HepG2 (cell line): ENCODE measurements at regions not wholly inside any gene's neighbourhood (a gene's known extent, or its start where the extent isn't known, plus 50 kb on each side); places are given as distances from the start of the nearest gene placed in this dataset.

Source experiments
- ATAC-seq: fragments of 200-7000 bp; cut with Tn5 transposase; 3 replicates; pipeline ENCODE4 v1.9.1; 2020; ENCODE audit warnings: mild to moderate bottlenecking, moderate library complexity
- BruUV-seq: library from RNA; stranded (reverse); fragments of 400-500 nt; replicated peaks from 2 replicates; lab custom pipeline; 2021; lab: Mats Ljungman, UMichigan
- CTCF ChIA-PET: fragments of 300-600 bp; formaldehyde crosslinking; extraction: SDS; loops from one replicate; lab custom pipeline; 2021; ENCODE audit warnings: low total read pairs, inconsistent platforms, low intra/inter-chr PET ratio; lab: Yijun Ruan, JAX
- POLR2A ChIA-PET: fragments of 350-600 bp; sonication (Branson Sonifier 250); formaldehyde crosslinking; loops from one replicate; lab custom pipeline; 2020; ENCODE audit warnings: antibody characterized with exemption, inconsistent platforms; lab: Yijun Ruan, JAX
- DNase-seq: peaks from one replicate; pipeline ENCODE4 v3.0.0-alpha.2; 2015; ENCODE audit warnings: low spot score
- FAIRE-seq: peaks from 3 replicates; lab custom pipeline; 2011; peaks lifted over from hg19 to GRCh38; lab: Jason Lieb, UNC
- H2AFZ ChIP-seq: one replicate; pipeline ENCODE4 v1.6.1; 2011; ENCODE audit warnings: low read length, inconsistent platforms
- H3K27ac ChIP-seq: fragments of 300-600 bp; 3 replicates; pipeline ENCODE4 v1.8.0; 2011; ENCODE audit warnings: mixed run types, mild to moderate bottlenecking, mixed read lengths, low read length, inconsistent platforms; ENCODE audit not compliant: insufficient read depth; ENCODE audit errors: extremely low read length
- H3K27me3 ChIP-seq, 2 experiments: fragments of 200-600 bp in 1 of 2; 2 replicates in 1 of 2; 3 replicates in 1 of 2; pipeline versions ENCODE4 v1.6.0 to v1.8.0; 2011; ENCODE audit warnings: low read length in 2 of 2, mild to moderate bottlenecking in 2 of 2, moderate library complexity in 2 of 2, inconsistent platforms in 1 of 2; ENCODE audit not compliant: insufficient read depth in 2 of 2, control insufficient read depth in 1 of 2
- H3K36me3 ChIP-seq, 2 experiments: fragments of 200-600 bp in 1 of 2; replicated peaks in 1 of 2; 2 replicates in 1 of 2; 3 replicates in 1 of 2; pipeline versions ENCODE4 v1.5.1 to v1.8.0; 2011; ENCODE audit warnings: low read length in 2 of 2, inconsistent platforms in 1 of 2; ENCODE audit not compliant: insufficient read depth in 2 of 2, control insufficient read depth in 1 of 2
- H3K4me1 ChIP-seq: 2 replicates; pipeline ENCODE4 v1.5.1; 2012; ENCODE audit warnings: low read length, inconsistent platforms; ENCODE audit not compliant: insufficient read depth
- H3K4me2 ChIP-seq: 2 replicates; pipeline ENCODE4 v1.6.0; 2011; ENCODE audit warnings: low read depth, low read length, inconsistent platforms
- H3K4me3 ChIP-seq, 3 experiments: fragments of 200-600 bp in 1 of 3; sonication (generic), shearing (Covaris generic) in 1 of 3; replicated peaks in 1 of 3; 2 replicates each; pipeline ENCODE4 v1.5.1; 2011 to 2016; ENCODE audit warnings: low read length in 3 of 3, inconsistent platforms in 2 of 3, low read depth in 2 of 3, mild to moderate bottlenecking in 2 of 3, control low read depth in 1 of 3, mixed read lengths in 1 of 3; ENCODE audit not compliant: insufficient read depth in 1 of 3
- H3K79me2 ChIP-seq: one replicate; pipeline ENCODE4 v1.6.1; 2011; ENCODE audit warnings: low read length, inconsistent platforms; ENCODE audit not compliant: insufficient read depth
- H3K9ac ChIP-seq: 2 replicates; pipeline ENCODE4 v1.6.0; 2011; ENCODE audit warnings: mild to moderate bottlenecking, low read depth, low read length, inconsistent platforms; ENCODE audit not compliant: insufficient read depth
- H3K9me3 ChIP-seq: 2 replicates; pipeline ENCODE4 v1.5.1; 2012; ENCODE audit warnings: mild to moderate bottlenecking, low read length
- H4K20me1 ChIP-seq: 2 replicates; pipeline ENCODE4 v1.6.0; 2011; ENCODE audit warnings: inconsistent platforms, mild to moderate bottlenecking, low read length, moderate library complexity; ENCODE audit not compliant: insufficient read depth
- CBX1 ChIP-seq: IDR thresholded peaks from one replicate; pipeline ENCODE4 v1.6.1; 2016; ENCODE audit warnings: antibody characterized with exemption, low read depth
- NFKBIZ ChIP-seq: IDR thresholded peaks from 2 replicates; pipeline ENCODE4 v1.6.1; 2018; ENCODE audit warnings: missing genetic modification reagents, missing compliant biosample characterization
- TP53 ChIP-seq: sonication (generic); formaldehyde crosslinking; conservative IDR thresholded peaks from 2 replicates; pipeline ENCODE4 v1.4.0; 2020; ENCODE audit warnings: missing genetic modification reagents
- ZC3H4 ChIP-seq: sonication (generic); formaldehyde crosslinking; IDR thresholded peaks from 2 replicates; pipeline ENCODE4 v1.4.0; 2020; ENCODE audit warnings: missing genetic modification reagents, borderline replicate concordance
- ZNF382 ChIP-seq: sonication (generic); formaldehyde crosslinking; IDR thresholded peaks from 2 replicates; pipeline ENCODE4 v1.5.0; 2020; ENCODE audit warnings: missing genetic modification reagents, mild to moderate bottlenecking, borderline replicate concordance
- ZNF775 ChIP-seq: sonication (generic); formaldehyde crosslinking; IDR thresholded peaks from 2 replicates; pipeline ENCODE4 v1.4.0; 2020; ENCODE audit warnings: missing genetic modification reagents, mild to moderate bottlenecking, moderate library complexity, borderline replicate concordance
- ZNF800 ChIP-seq: sonication (generic); formaldehyde crosslinking; IDR thresholded peaks from 2 replicates; pipeline ENCODE4 v1.4.0; 2020; ENCODE audit warnings: missing genetic modification reagents
- ZNF883 ChIP-seq: sonication (generic); formaldehyde crosslinking; IDR thresholded peaks from 2 replicates; pipeline ENCODE4 v1.5.1; 2020; ENCODE audit warnings: mild to moderate bottlenecking, missing genetic modification reagents; ENCODE audit errors: not compliant biosample characterization
- WGBS: methylation state at CpG from one replicate; pipeline ENCODE4 v1.1.6; 2017; ENCODE audit warnings: low lambda C conversion rate; 5-methylcytosine and 5-hydroxymethylcytosine counted together
- in situ Hi-C: cut with HindIII; loops from 2 replicates; pipeline ENCODE4 v1.10.0; 2017; ENCODE audit warnings: low pct_unique_long_range_greater_than_20kb; ENCODE audit not compliant: extremely low pct_ligation_motif_present
- intact Hi-C: fragments of 100-400 bp; cut with micrococcal nuclease; formaldehyde crosslinking; loops from one replicate; pipeline ENCODE4 v1.10.0; 2022; ENCODE audit not compliant: unreplicated experiment
- TF ChIP-seq, protein P1 (sequence below): sonication (generic); formaldehyde crosslinking; IDR thresholded peaks from 2 replicates; pipeline ENCODE4 v1.5.0; 2020; ENCODE audit warnings: mild to moderate bottlenecking, missing genetic modification reagents
- TF ChIP-seq, protein P2 (sequence below): sonication (generic); formaldehyde crosslinking; IDR thresholded peaks from 2 replicates; pipeline ENCODE4 v1.9.0; 2021; ENCODE audit warnings: missing genetic modification reagents, borderline replicate concordance
- TF ChIP-seq, protein P3 (sequence below): sonication (generic); formaldehyde crosslinking; IDR thresholded peaks from 2 replicates; pipeline ENCODE4 v1.5.0; 2020; ENCODE audit warnings: mild to moderate bottlenecking, missing genetic modification reagents

- BruUV-seq, result no TSS peak
- in situ Hi-C loops, result no loop called here
- no peak overlapping the region for H2AFZ ChIP-seq
- DNase-seq, result no peak
- H3K4me1 ChIP-seq, result no peaks in the 10 kb centered on the region
- intact Hi-C loops, result no loop called here
- TF ChIP-seq, protein P1, sequence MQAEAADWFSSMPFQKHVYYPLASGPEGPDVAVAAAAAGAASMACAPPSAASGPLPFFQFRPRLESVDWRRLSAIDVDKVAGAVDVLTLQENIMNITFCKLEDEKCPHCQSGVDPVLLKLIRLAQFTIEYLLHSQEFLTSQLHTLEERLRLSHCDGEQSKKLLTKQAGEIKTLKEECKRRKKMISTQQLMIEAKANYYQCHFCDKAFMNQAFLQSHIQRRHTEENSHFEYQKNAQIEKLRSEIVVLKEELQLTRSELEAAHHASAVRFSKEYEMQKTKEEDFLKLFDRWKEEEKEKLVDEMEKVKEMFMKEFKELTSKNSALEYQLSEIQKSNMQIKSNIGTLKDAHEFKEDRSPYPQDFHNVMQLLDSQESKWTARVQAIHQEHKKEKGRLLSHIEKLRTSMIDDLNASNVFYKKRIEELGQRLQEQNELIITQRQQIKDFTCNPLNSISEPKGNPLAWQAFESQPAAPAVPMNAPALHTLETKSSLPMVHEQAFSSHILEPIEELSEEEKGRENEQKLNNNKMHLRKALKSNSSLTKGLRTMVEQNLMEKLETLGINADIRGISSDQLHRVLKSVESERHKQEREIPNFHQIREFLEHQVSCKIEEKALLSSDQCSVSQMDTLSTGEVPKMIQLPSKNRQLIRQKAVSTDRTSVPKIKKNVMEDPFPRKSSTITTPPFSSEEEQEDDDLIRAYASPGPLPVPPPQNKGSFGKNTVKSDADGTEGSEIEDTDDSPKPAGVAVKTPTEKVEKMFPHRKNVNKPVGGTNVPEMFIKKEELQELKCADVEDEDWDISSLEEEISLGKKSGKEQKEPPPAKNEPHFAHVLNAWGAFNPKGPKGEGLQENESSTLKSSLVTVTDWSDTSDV (CRISPR knock-in tag), result no peak
- TF ChIP-seq TP53 (CRISPR knock-in tag) (no peak), CBX1 (no peak), ZNF775 (CRISPR knock-in tag) (no peak), ZNF800 (no peak), ZC3H4 (no peak), ZNF883 (CRISPR knock-in tag) (no peak), ZNF382 (CRISPR knock-in tag) (no peak), NFKBIZ (CRISPR knock-in tag) (no peak)
- TF ChIP-seq, protein P2, sequence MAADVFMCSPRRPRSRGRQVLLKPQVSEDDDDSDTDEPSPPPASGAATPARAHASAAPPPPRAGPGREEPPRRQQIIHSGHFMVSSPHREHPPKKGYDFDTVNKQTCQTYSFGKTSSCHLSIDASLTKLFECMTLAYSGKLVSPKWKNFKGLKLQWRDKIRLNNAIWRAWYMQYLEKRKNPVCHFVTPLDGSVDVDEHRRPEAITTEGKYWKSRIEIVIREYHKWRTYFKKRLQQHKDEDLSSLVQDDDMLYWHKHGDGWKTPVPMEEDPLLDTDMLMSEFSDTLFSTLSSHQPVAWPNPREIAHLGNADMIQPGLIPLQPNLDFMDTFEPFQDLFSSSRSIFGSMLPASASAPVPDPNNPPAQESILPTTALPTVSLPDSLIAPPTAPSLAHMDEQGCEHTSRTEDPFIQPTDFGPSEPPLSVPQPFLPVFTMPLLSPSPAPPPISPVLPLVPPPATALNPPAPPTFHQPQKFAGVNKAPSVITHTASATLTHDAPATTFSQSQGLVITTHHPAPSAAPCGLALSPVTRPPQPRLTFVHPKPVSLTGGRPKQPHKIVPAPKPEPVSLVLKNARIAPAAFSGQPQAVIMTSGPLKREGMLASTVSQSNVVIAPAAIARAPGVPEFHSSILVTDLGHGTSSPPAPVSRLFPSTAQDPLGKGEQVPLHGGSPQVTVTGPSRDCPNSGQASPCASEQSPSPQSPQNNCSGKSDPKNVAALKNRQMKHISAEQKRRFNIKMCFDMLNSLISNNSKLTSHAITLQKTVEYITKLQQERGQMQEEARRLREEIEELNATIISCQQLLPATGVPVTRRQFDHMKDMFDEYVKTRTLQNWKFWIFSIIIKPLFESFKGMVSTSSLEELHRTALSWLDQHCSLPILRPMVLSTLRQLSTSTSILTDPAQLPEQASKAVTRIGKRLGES (CRISPR knock-in tag), result no peak
- TF ChIP-seq, protein P3, sequence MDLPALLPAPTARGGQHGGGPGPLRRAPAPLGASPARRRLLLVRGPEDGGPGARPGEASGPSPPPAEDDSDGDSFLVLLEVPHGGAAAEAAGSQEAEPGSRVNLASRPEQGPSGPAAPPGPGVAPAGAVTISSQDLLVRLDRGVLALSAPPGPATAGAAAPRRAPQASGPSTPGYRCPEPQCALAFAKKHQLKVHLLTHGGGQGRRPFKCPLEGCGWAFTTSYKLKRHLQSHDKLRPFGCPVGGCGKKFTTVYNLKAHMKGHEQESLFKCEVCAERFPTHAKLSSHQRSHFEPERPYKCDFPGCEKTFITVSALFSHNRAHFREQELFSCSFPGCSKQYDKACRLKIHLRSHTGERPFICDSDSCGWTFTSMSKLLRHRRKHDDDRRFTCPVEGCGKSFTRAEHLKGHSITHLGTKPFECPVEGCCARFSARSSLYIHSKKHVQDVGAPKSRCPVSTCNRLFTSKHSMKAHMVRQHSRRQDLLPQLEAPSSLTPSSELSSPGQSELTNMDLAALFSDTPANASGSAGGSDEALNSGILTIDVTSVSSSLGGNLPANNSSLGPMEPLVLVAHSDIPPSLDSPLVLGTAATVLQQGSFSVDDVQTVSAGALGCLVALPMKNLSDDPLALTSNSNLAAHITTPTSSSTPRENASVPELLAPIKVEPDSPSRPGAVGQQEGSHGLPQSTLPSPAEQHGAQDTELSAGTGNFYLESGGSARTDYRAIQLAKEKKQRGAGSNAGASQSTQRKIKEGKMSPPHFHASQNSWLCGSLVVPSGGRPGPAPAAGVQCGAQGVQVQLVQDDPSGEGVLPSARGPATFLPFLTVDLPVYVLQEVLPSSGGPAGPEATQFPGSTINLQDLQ (CRISPR knock-in tag), result no peak
- H3K27me3 ChIP-seq, result no peaks in the 10 kb centered on the region
- H3K9ac ChIP-seq, result no peak overlapping the region
- ChIA-PET CTCF (interaction anchor here (1.5 kb wide), 1 partner anchor 64 kb away, joined by 8 read pairs; no protein-coding TSS in a partner anchor), POLR2A (no interaction called here)
- H3K36me3 ChIP-seq, result no peaks in the 10 kb centered on the region
- H3K9me3 ChIP-seq, result no peaks in the 10 kb centered on the region
- H4K20me1 ChIP-seq, result no peaks in the 10 kb centered on the region
- ATAC-seq, result no peak
- FAIRE-seq, result no peak
- H3K4me3 ChIP-seq, result no peak overlapping the region
- WGBS, result 7% methylated on average over 3 of the region's 3 CpGs
- H3K79me2 ChIP-seq, result no peaks in the 10 kb centered on the region
- H3K4me2 ChIP-seq, result no peak overlapping the region
- no peak overlapping the region for H3K27ac ChIP-seq
Measured at GRCh38 chr18:27749194-27749593, 427.7 kb downstream of the CDH2 start.
